ENCODE measurements at regions not wholly inside any gene's neighbourhood (a gene's known extent, or its start where the extent isn't known, plus 50 kb on each side); places are given as distances from the start of the nearest gene placed in this dataset.

- no peaks in the 10 kb centered on the region for H3K4me1 ChIP-seq (ENCODE audit: control insufficient read depth, extremely low read depth, insufficient read depth, low read length)
- H2AFZ ChIP-seq (ENCODE audit: low read depth, low read length) = no peak overlapping the region
- H3K9me1 ChIP-seq (replicated peaks; ENCODE audit: control insufficient read depth, extremely low read depth, insufficient read depth, low read length) = peaks cover 3% of the 10 kb centered on the region
- no peak overlapping the region for H3K27ac ChIP-seq (ENCODE audit: insufficient read depth, low read depth, low read length)
- intact Hi-C loops (cut with micrococcal nuclease) (no loop called here), dilution Hi-C loops (cut with MboI; ENCODE audit: extremely low pct_ligation_motif_present, low sequenced_read_pairs) (no loop called here)
- no peak overlapping the region for H3K4me2 ChIP-seq (ENCODE audit: insufficient read depth, low read length)
- TF ChIP-seq, protein P1, sequence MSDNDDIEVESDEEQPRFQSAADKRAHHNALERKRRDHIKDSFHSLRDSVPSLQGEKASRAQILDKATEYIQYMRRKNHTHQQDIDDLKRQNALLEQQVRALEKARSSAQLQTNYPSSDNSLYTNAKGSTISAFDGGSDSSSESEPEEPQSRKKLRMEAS (IDR thresholded peaks at IDR 0.05; ENCODE audit: insufficient read depth, insufficient read length) = no peak
- TF ChIP-seq GATA2 (IDR thresholded peaks at IDR 0.05; ENCODE audit: insufficient read depth, insufficient read length, low read depth, low read length) (no peak), FOS (IDR thresholded peaks at IDR 0.05; ENCODE audit: borderline replicate concordance, insufficient read depth, low read length) (no peak), MYC (IDR thresholded peaks at IDR 0.05; ENCODE audit: low read depth, low read length) (no peak), JUN (IDR thresholded peaks at IDR 0.05; ENCODE audit: borderline replicate concordance, insufficient read depth, insufficient read length, low read depth) (no peak), CTCF (IDR thresholded peaks at IDR 0.05; ENCODE audit: extremely low read depth in 1 of 2, insufficient read depth in 1 of 2, low read depth in 1 of 2, low read length in 2 of 2) (no peak), POLR2A (IDR thresholded peaks at IDR 0.05; ENCODE audit: low read depth, low read length) (no peak), EZH2 (IDR thresholded peaks at IDR 0.05; ENCODE audit: borderline replicate concordance, low read depth, low read length, severe bottlenecking) (no peak), POLR2AphosphoS5 (IDR thresholded peaks at IDR 0.05; ENCODE audit: insufficient read depth, low read depth, low read length) (no peak)
- H3K36me3 ChIP-seq (ENCODE audit: control insufficient read depth in 2 of 2, extremely low read depth in 1 of 2, insufficient read depth in 2 of 2, low read length in 2 of 2) = no peaks in the 10 kb centered on the region
- no peak for DNase-seq (ENCODE audit: low read depth, low spot score)
- FAIRE-seq = no peak
- no peaks in the 10 kb centered on the region for H3K9me3 ChIP-seq (replicated peaks; ENCODE audit: control insufficient read depth, insufficient read depth, low read length)
- ChIA-PET POLR2A (no interaction called here), CTCF (no interaction called here)
- H3K27me3 ChIP-seq (ENCODE audit: control insufficient read depth in 2 of 2, insufficient read depth in 2 of 2, low read length in 2 of 2) = no peaks in the 10 kb centered on the region
- H4K20me1 ChIP-seq (replicated peaks; ENCODE audit: control insufficient read depth, extremely low read depth, insufficient read depth, low read length) = no peaks in the 10 kb centered on the region
- BruUV-seq (replicated peaks) = no TSS peak
- H3K9ac ChIP-seq (replicated peaks; ENCODE audit: extremely low read depth, insufficient read depth, low read length) = no peak overlapping the region
- no peak overlapping the region for H3K4me3 ChIP-seq (replicated peaks in 1 of 3; ENCODE audit: insufficient read depth in 1 of 3, low read depth in 1 of 3, low read length in 3 of 3)
- no peaks in the 10 kb centered on the region for H3K79me2 ChIP-seq (ENCODE audit: control insufficient read depth, insufficient read depth, low read length)
Observed at GRCh38 chr5:60404171-60404570, 295.8 kb downstream of the DEPDC1B start.

Data from endothelial cell of umbilical vein (primary cell).